ENCODE measurements at regions not wholly inside any gene's neighbourhood (a gene's known extent, or its start where the extent isn't known, plus 50 kb on each side); places are given as distances from the start of the nearest gene placed in this dataset.
"Not testable (repeated sequence)": the region's sequence is repeated elsewhere in the genome, so short reads cannot be mapped to it uniquely, and the experiment has no call there.

DNA sequence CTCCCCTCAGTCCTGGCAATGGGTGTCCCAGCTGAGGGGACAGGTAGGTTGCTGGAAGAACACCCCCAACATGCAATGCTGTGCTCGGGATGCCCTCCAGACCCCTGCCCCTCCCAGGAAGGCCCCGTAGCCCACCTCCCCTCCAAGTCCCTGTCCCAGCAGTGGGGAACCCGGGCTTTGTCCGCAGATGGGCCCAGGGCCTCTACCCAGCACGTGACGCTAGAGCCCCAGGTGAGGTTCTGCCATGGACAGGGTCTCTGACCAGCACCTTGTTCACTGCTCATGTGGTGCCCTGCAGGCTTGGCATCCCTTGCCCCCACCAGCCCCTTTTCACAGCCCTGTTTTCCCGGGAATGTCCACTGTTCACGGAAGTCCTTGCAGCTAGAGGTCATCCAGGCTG is 220.0 kb upstream of the SGCG start:
- FAIRE-seq, result no peak

DNA sequence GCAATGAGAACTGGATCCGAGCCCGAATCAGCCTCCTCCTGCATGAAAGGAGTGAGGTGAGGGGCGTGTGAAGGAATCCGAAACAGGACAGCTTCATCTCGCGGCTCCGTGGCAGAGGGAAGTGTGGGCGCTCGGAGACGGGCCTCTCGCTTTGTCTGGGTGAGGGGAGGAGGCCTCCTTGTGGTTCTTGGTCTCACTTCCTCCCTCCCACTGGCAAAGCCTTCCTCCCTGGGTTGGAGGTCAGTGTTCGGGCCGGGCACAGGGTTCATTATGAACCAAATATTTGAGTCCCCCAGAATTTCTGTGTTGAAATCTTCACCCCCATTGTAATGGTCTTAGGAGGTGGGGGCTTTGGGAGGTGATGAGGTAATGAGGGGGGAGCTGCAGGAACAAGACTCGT is 219.4 kb upstream of the SGCG start:
- not testable (repeated sequence) for FAIRE-seq

- no peak for FAIRE-seq
These were observed 218.8 kb upstream of the SGCG start for GRCh38 chr13:22961835-22962537.

GRCh38 chr13:22963384-22964053 is 217.3 kb upstream of the SGCG start:
- not testable (repeated sequence) for FAIRE-seq

DNA sequence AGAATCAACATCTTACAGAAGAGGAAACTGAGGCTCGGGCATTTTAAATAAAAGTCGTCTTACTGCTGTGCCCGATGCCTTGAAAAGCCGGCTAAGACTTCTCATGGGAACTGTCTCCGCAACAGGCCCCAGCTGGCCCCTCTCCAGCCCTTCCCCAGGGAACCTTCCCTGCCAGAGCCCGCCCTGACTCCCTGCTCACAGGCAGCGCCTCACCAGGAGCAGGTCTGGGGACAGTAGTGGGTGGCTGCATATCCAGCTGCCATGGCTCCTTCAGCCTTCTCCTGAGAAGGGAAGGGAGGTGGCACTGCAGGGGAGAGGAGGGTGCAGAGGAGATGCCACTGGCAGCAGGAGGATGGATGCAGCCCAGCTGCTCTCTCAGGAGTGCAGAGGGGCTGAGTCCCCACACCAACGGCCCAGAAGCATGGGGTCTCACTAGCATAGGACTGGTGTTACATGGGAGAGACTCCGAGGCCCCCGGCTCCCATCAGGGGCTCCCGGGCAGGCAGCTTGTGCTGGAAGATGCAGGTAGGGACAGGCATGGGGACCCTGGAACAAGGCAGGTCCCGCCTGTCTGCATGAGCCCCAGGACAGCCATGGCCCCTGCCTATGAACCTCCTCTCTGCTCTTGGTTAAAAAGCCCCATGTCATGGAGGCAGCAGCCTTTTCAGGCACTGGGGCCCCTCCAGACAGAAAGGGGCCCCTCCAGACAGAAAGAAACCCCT is 216.4 kb upstream of the SGCG start:
- FAIRE-seq, result no peak

- not testable (repeated sequence) for FAIRE-seq
These were observed 215.5 kb upstream of the SGCG start for GRCh38 chr13:22965011-22965857.

- not testable (repeated sequence) for FAIRE-seq
These were observed 214.9 kb upstream of the SGCG start for GRCh38 chr13:22965858-22966239.

DNA sequence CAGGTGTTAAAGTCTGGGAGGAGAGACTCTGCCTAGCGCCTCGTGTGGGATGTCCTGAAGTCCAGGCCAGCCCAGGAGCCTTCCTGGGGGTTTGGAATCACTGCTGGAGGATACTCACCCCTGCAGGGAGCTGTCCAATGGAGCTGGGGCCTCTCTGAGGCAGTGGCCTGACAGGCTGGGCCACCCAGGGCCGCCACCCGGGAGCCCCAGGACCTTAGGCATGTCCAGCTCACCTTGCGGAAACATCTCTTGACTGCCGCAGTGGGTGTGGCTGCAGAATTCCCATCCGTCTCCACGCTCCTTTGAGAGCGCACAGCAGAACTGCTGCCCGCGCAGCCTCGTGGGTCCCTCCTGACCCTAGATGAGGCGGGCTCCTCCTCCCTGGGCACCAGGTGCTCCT is 214.0 kb upstream of the SGCG start:
- not testable (repeated sequence) for FAIRE-seq

DNA sequence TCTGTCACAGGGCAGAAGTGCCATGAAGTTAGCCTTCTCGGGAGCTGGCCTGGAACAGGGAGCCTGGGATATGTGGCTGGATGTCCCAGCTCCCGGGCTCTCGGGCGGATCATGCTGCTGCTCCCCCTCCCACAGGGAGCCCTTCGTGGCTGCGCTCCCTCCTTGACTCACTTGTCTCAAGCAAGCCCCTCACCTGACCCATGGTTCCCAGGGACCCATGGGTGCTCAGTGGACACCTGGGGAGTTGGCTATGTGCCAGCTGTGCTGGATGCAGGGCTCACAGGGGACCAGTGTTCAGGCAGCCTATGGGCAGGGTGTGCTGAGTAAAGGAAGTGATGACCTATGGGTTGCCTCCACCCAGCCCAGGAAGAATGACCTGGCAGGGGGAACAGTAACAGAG is 213.1 kb upstream of the SGCG start:
- no peak for FAIRE-seq

DNA sequence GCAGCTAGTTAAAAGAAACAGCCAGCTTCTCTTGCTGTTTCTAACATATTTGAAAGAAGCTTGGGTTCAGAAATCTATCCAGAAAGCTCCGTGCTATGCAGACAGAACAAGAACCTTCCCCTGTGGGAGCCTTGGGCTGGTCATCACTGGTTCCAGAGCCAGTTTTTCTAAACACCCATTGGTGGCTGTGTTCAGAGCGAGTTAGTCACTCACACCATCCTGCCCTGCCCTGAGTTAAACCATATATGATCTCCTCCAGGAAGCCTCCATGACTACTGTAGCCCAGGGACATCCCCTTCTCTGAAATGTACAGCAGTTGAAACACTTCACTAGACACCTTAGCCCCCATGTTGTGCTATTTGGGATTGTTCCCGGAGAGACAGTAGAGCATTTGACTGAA is 200.8 kb upstream of the SGCG start:
- FAIRE-seq, result no peak

DNA sequence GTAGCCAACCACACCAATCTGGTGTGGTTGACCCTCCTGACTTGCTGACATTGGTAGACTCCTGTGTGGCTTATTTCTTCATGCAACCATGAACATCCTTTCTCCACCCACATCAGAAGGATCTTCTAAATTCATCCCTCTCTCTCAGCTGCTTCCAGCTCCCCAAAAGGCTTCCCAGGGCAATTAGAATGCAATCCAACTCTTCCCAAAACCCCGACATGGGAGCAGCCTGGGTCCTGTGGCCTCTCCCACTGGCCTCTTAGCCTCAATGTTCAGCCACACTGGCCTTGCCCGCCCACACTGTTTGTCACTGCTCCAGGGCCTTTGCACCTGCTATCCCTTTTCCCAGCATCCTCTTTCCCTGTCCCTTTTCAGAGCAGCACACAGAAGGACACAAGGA is 199.8 kb upstream of the SGCG start:
- no peak for FAIRE-seq

DNA sequence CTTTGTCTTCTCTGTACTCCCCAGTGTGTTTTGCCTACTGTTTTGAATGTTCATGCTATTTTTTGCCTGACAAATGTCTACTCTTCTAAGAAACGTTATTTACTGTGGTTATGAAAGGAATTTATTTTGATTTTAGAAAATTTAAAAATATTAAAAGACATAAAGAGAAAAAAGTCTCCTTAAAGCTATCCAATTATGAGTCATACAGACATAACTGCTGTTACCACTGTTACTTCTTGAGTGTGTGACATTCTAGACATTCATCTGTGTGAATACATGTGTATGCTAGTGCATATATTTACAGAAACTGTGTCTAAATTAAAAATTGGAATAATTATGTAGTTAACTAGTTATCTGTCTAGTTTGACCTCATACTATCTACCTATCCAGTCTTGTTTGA is 187.6 kb upstream of the SGCG start:
- no peak for FAIRE-seq

DNA sequence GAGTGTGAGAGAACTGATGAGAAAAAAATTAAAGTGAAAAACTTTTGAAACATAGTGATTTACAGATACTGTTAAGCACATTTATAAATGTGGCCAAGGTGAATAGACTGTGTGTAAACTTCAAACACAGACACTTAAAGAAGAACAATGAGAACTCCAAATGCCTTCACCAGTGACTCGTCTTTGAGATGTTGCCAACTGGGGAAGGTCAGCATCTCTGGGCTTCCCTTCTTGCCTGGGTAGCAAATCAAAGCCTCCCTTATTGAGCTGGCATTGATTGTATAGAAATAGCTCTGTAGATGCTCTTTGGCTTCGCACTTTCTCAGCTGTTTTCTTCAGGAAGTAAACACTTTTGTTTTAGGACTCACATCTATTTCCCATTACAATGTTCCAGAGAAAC is 177.3 kb upstream of the SGCG start:
- no peak for FAIRE-seq

GRCh38 chr13:23007426-23007825 is 173.4 kb upstream of the SGCG start:
- no peak for FAIRE-seq

DNA sequence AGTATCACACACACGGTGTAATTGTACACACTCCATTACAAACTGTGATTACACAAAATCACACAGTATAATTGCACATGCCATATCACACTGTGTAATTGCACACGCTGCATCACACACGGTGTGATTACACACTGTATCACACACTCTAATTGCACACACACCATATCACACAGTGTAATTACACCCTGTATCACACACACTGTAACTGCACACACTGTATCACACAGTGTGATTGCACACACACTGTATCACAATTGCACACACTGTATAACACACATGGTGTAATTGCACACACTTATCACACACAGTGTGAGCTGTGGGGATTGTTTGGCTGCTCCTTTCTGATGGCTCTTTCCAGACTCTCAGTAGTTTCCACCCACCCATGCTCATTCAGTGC is 162.6 kb upstream of the SGCG start:
- FAIRE-seq, result no peak

GRCh38 chr13:23020246-23020843 is 160.4 kb upstream of the SGCG start:
- FAIRE-seq, result no peak

GRCh38 chr13:23021906-23022305 is 158.9 kb upstream of the SGCG start:
- no peak for FAIRE-seq

- no peak for FAIRE-seq
These were observed 158.1 kb upstream of the SGCG start for GRCh38 chr13:23022704-23023103.

GRCh38 chr13:23025864-23026608 is 154.7 kb upstream of the SGCG start:
- FAIRE-seq, result no peak

DNA sequence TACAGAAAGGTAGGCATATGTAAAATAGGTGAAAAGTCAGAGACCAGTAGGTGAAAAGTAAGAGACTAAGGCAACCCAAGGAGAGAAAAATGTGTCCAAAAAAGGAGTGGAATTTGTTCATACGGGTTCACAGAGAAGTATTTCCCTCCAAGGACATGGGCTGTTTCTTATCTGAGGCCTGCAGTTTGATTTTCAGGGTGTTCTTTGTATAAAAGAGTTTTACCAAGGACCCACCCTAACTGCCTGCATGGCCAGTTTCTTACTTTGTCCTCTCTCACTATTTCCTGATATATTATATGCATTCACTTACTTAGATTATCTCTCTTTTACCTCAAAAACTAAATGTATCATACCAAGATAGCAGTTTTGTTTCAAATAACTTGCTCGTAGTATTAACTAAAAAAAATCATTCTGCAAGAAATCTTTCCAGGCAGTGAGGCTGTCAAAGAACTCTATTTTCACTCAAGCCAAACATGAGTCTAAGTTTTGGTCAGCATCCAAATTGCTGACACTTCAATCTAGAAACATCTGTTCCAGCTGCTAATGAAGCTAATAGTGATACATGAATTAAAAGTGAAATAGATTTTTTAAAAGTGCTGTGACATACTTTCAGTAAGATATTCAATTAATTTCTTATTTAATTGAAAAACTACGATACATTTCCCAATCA is 141.4 kb upstream of the SGCG start:
- no peak for FAIRE-seq

GRCh38 chr13:23042181-23042580 is 138.6 kb upstream of the SGCG start:
- no peak for FAIRE-seq
